ENCODE measurements at regions not wholly inside any gene's neighbourhood (a gene's known extent, or its start where the extent isn't known, plus 50 kb on each side); places are given as distances from the start of the nearest gene placed in this dataset.
"Not testable (repeated sequence)": the region's sequence is repeated elsewhere in the genome, so short reads cannot be mapped to it uniquely, and the experiment has no call there.

- H3K4me1 ChIP-seq (replicated peaks in 1 of 2; ENCODE audit: control insufficient read depth in 2 of 2, insufficient read depth in 2 of 2, low read length in 2 of 2); H3K4me3 ChIP-seq; H3K79me2 ChIP-seq (ENCODE audit: control insufficient read depth, insufficient read depth, low read length); BruUV-seq (replicated peaks); H3K4me2 ChIP-seq (ENCODE audit: insufficient read depth, low read length); H3K9ac ChIP-seq (ENCODE audit: insufficient read depth in 1 of 2, low read depth in 2 of 2, low read length in 2 of 2); CTCF ChIA-PET (ENCODE audit: low intra/inter-chr PET ratio); H2AFZ ChIP-seq (ENCODE audit: low read depth, low read length); FAIRE-seq; intact Hi-C loops (cut with micrococcal nuclease); DNase-seq (ENCODE audit: extremely low read depth in 1 of 4, low spot score in 3 of 4); ATAC-seq; H4K20me1 ChIP-seq (replicated peaks; ENCODE audit: control insufficient read depth, insufficient read depth, low read length); H3K9me1 ChIP-seq (ENCODE audit: control insufficient read depth, insufficient read depth, low read length); H3K9me3 ChIP-seq (replicated peaks; ENCODE audit: control insufficient read depth, insufficient read depth, low read depth, low read length); H3K27ac ChIP-seq (ENCODE audit: extremely low read depth, low read depth, low read length); in situ Hi-C loops (cut with MboI); H3K27me3 ChIP-seq (ENCODE audit: control insufficient read depth in 2 of 2, insufficient read depth in 2 of 2, low read length in 2 of 2); H3K36me3 ChIP-seq (ENCODE audit: control insufficient read depth, insufficient read depth, low read length): not testable (repeated sequence)
- WGBS (ENCODE audit: insufficient coverage, low coverage, missing lambda C conversion rate), result under 1% methylated on average over 9 of the region's 10 CpGs
- POLR2A ChIA-PET, result interaction anchor here (0.6 kb wide), 1 partner anchor 779 kb away, joined by 3 read pairs; no protein-coding TSS in a partner anchor
Observed at GRCh38 chr2:82175210-82175609, 1870.7 kb upstream of the LRRTM1 start.

GRCh38 chr2:82172483-82172882, 1867.9 kb upstream of the LRRTM1 start:
- ChIA-PET CTCF (ENCODE audit: low intra/inter-chr PET ratio) (no interaction called here), POLR2A (no interaction called here)
- Histone ChIP-seq H3K9me1 (ENCODE audit: control insufficient read depth, insufficient read depth, low read length) (no peaks in the 10 kb centered on the region), H3K4me1 (replicated peaks in 1 of 2; ENCODE audit: control insufficient read depth in 2 of 2, insufficient read depth in 2 of 2, low read length in 2 of 2) (no peaks in the 10 kb centered on the region), H3K9ac (ENCODE audit: insufficient read depth in 1 of 2, low read depth in 2 of 2, low read length in 2 of 2) (no peak overlapping the region), H3K27ac (ENCODE audit: extremely low read depth, low read depth, low read length) (no peak overlapping the region), H3K9me3 (replicated peaks; ENCODE audit: control insufficient read depth, insufficient read depth, low read depth, low read length) (no peaks in the 10 kb centered on the region), H3K4me3 (no peak overlapping the region), H3K36me3 (ENCODE audit: control insufficient read depth, insufficient read depth, low read length) (no peaks in the 10 kb centered on the region), H2AFZ (ENCODE audit: low read depth, low read length) (no peak overlapping the region), H3K4me2 (ENCODE audit: insufficient read depth, low read length) (no peak overlapping the region), H3K79me2 (ENCODE audit: control insufficient read depth, insufficient read depth, low read length) (no peaks in the 10 kb centered on the region), H4K20me1 (replicated peaks; ENCODE audit: control insufficient read depth, insufficient read depth, low read length) (no peaks in the 10 kb centered on the region), H3K27me3 (ENCODE audit: control insufficient read depth in 2 of 2, insufficient read depth in 2 of 2, low read length in 2 of 2) (no peaks in the 10 kb centered on the region)
- no peak for DNase-seq (ENCODE audit: extremely low read depth in 1 of 4, low spot score in 3 of 4)
- no peak for FAIRE-seq
- intact Hi-C loops (cut with micrococcal nuclease), result no loop called here
- no peak for ATAC-seq
- WGBS (ENCODE audit: insufficient coverage, low coverage, missing lambda C conversion rate), result 15% methylated on average over 2 of the region's 2 CpGs
- no TSS peak for BruUV-seq (replicated peaks)
- in situ Hi-C loops (cut with MboI), result no loop called here
- no peak for TF ChIP-seq CEBPG (CRISPR knock-in tag; IDR thresholded peaks at IDR 0.05)
- no peak for TF ChIP-seq CEBPG (tag; conservative IDR thresholded peaks at IDR 0.05 in 1 of 2, IDR thresholded peaks at IDR 0.05 in 1 of 2)
- TF ChIP-seq HMBOX1 (IDR thresholded peaks at IDR 0.05), result no peak
- TF ChIP-seq ZNF589 (CRISPR knock-in tag; IDR thresholded peaks at IDR 0.05; ENCODE audit: low read depth), result no peak
- no peak for TF ChIP-seq ZNF449 (CRISPR knock-in tag; IDR thresholded peaks at IDR 0.05)
- no peak for TF ChIP-seq RBM14 (IDR thresholded peaks at IDR 0.05; ENCODE audit: borderline replicate concordance, insufficient read depth, low read depth, low read length)
- TF ChIP-seq ZNF316 (IDR thresholded peaks at IDR 0.05), result no peak
- no peak for TF ChIP-seq KAT7 (CRISPR knock-in tag; IDR thresholded peaks at IDR 0.05; ENCODE audit: borderline replicate concordance)
- no peak for TF ChIP-seq ZNF764 (CRISPR knock-in tag; IDR thresholded peaks at IDR 0.05; ENCODE audit: low read depth)
- TF ChIP-seq ZNF717 (CRISPR knock-in tag; IDR thresholded peaks at IDR 0.05), result no peak
- no peak for TF ChIP-seq CGGBP1 (CRISPR knock-in tag; IDR thresholded peaks at IDR 0.05)
- TF ChIP-seq BCOR (IDR thresholded peaks at IDR 0.05), result no peak
- no peak for TF ChIP-seq CHCHD3 (CRISPR knock-in tag; IDR thresholded peaks at IDR 0.05)
- no peak for TF ChIP-seq CBX2 (IDR thresholded peaks at IDR 0.05; ENCODE audit: insufficient read depth, low read length, poor library complexity, severe bottlenecking)
- no peak for TF ChIP-seq ARID1B (IDR thresholded peaks at IDR 0.05)
- TF ChIP-seq LCOR (CRISPR knock-in tag; IDR thresholded peaks at IDR 0.05), result no peak
